GM21529 (cell line): ENCODE measurements at regions not wholly inside any gene's neighbourhood (a gene's known extent, or its start where the extent isn't known, plus 50 kb on each side); places are given as distances from the start of the nearest gene placed in this dataset.

ENCODE experiments used
- ATAC-seq: cut with Tn5 transposase; IDR thresholded peaks from one replicate; pipeline ENCODE4 v1.9.1; 2021; ENCODE audit not compliant: unreplicated experiment

GRCh38 chrX:45788315-45788714 is 587.6 kb upstream of the DIPK2B start:
- no peak for ATAC-seq

DNA sequence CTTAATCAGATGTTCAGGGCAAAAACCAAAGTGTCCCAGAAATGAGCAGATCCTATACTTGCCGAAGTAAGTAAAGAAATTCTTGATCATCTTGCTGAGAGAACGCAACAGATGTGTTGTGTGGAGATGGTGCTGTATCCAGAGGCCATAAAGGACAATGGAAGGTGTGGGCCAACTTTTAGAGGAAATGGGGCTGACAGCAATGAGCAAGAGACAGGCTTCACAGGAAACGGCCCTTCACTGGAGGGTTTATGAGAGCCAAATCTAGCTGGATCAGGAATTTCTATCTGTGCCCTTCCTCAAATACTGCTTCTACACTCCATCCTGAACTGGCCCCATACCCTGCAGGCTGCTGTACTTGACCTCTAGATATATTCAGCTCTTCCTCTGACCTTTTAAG is 583.9 kb upstream of the DIPK2B start:
- ATAC-seq, result no peak

GRCh38 chrX:45783002-45783401 is 582.3 kb upstream of the DIPK2B start:
- no peak for ATAC-seq

GRCh38 chrX:45781901-45782553 is 581.4 kb upstream of the DIPK2B start:
- no peak for ATAC-seq

GRCh38 chrX:45778616-45779015 is 577.9 kb upstream of the DIPK2B start:
- ATAC-seq, result no peak

- ATAC-seq, result no peak
These were observed 576.7 kb upstream of the DIPK2B start for GRCh38 chrX:45777366-45777765.

GRCh38 chrX:45775468-45775867 is 574.8 kb upstream of the DIPK2B start:
- ATAC-seq, result no peak

GRCh38 chrX:45774961-45775360 is 574.3 kb upstream of the DIPK2B start:
- ATAC-seq, result no peak

GRCh38 chrX:45773572-45773971 is 572.9 kb upstream of the DIPK2B start:
- ATAC-seq, result no peak

GRCh38 chrX:45771560-45772340 is 571.1 kb upstream of the DIPK2B start:
- peak; percentile 53 for ATAC-seq

DNA sequence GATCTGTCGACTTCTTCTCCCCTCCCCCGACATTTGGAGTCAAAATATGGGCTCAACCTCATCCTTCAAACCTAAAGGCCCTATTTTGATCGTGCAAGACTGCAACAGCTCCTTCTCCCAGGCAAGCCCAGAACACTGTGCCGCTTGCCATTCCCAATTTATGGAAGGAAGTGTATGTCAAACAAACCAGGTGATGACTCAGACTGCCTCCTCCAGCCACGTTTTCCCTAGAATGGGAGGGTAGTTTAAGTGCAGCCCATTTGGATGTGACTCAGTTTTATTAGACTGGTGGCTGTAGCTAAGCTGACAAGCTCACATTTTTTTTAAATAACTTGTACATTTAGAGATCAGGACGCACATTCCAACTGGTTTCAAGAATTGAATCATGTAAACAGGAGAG is 570.4 kb upstream of the DIPK2B start:
- no peak for ATAC-seq

- peak; percentile 71 for ATAC-seq
These were observed 569.3 kb upstream of the DIPK2B start for GRCh38 chrX:45769761-45770582.

DNA sequence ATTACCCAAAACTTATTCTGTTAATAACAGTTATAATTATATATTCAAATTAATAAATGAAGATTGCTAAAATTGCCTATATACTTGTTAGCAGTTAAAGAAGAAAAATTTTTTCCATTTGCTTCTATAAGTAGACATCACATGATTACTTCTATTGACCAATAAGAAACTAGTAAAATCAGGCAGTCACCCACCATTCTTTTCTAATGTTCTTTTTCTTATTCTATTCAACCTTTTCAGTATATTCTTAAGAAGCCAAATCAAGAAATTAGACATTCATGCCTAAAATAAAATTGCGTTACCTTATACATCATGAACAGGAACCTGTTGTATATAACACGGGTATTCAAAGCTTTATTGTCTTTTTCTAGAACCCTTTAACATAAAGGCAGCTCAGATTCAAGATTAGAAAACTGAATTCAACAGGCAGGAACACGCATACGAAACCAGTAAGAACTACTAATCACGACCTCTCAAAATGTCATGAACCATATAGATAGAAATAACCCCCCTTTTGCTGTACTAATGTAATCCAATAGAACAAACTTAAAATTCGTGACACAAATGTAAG is 568.1 kb upstream of the DIPK2B start:
- no peak for ATAC-seq

GRCh38 chrX:45766981-45767501 is 566.4 kb upstream of the DIPK2B start:
- ATAC-seq, result no peak

DNA sequence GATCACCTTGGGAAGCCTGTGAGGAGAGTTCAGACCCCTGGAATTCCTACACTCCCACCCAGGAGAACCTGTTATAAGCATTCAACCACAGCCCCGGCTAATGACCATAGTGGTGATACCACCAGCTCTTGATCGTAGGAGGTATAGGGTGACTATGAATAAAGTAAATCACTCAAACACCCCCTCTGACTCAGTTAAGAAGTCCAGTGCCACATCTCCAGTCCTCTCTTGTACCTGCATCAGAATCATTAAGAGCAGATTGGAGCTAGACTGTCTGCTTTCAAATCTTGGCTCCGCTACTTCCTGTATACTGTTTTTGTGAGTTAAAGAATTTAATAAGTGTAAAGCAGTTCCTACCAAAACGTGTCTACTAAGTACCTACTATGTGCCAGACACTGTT is 565.1 kb upstream of the DIPK2B start:
- ATAC-seq, result no peak

DNA sequence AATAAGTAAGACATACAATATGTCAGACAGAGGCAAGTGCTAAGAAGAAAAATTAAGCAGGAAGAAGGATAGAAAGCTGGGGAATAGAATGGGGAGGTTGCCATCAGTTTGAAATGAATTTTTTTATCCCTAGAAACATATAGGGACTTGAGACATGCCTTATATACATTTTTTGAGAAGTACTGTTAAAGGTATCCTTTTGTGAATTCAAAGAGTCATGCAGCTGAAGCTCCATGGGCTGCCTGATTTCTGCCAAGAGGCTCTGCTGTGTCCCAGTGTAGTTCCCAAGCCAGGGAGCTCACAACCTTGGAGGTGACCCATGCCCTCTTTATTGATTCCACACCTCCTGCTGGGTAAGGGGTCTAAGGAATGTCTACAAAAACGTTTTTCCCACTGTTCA is 564.6 kb upstream of the DIPK2B start:
- ATAC-seq, result no peak

DNA sequence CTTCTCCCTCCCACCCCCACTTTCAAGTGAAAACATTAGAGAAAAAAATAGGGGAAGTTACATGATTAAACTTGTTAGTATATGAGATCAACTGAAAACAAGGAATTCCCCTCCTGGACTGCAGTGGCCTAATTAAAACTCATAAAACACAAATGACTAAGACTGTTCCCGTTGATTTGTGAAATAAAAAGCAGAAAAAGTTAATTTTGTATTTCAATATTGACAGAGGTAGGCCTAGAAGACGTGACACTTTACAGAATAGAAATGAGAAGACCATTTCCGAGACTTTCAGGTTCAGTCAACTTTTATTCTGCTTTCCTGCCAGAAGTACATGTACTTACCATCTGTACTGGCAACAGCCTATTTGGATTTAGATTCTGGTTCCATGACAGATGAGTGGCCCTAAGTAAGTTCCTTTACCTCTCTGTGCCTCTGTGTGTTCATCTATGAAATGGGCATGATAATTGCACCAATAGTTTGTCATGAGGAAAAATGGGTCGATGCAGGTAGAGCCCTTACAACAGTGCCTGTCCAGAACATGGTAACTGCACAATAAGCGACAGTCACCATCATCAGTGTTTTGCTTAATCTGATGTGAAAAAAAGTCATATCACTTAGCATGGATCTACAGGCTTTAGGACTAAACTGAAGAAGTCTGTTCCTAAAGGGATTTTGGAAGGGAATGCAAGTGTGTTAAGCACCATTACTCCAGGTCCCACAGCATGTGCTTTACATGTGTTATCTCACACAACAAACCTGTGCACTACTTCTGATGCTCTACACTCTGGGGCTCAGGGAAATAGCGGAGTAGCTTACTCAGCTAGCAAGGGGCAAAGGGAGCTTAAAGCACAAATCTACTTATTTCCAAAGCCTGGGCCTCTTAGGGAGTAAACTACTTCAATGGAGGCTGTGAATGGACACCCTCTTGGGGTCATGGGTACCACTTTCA is 562.3 kb upstream of the DIPK2B start:
- ATAC-seq, result peak; percentile 35

- ATAC-seq, result no peak
These were observed 561.2 kb upstream of the DIPK2B start for GRCh38 chrX:45761920-45762319.

GRCh38 chrX:45760187-45760742 is 559.6 kb upstream of the DIPK2B start:
- ATAC-seq, result no peak
